ENCODE measurements at regions not wholly inside any gene's neighbourhood (a gene's known extent, or its start where the extent isn't known, plus 50 kb on each side); places are given as distances from the start of the nearest gene placed in this dataset.

DNA sequence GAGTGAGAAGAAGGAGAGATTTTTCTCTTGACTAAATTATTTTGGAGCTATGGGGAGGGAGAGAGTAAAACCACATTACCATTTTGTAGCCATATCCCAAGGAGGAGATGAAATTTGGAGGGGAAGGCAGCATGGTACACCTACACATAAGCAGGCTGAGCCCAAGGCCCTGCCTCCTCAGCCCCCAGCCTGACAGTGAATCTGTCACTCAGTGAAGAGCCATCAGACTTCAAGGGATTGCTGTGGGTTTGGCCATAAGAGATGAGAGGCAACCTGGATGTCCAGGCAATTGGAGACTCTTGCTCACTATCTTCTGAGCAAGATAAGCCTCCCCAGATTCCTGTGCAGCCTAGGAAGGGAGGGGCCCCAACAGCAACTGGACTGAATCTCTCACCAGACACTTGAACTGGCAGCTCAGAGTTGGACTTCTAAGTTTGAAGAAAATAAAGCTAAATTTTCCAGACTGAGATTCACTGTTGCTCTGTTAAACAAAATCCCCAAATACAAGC is 216.6 kb downstream of the SEMA6A start:
- TF ChIP-seq, protein P1, sequence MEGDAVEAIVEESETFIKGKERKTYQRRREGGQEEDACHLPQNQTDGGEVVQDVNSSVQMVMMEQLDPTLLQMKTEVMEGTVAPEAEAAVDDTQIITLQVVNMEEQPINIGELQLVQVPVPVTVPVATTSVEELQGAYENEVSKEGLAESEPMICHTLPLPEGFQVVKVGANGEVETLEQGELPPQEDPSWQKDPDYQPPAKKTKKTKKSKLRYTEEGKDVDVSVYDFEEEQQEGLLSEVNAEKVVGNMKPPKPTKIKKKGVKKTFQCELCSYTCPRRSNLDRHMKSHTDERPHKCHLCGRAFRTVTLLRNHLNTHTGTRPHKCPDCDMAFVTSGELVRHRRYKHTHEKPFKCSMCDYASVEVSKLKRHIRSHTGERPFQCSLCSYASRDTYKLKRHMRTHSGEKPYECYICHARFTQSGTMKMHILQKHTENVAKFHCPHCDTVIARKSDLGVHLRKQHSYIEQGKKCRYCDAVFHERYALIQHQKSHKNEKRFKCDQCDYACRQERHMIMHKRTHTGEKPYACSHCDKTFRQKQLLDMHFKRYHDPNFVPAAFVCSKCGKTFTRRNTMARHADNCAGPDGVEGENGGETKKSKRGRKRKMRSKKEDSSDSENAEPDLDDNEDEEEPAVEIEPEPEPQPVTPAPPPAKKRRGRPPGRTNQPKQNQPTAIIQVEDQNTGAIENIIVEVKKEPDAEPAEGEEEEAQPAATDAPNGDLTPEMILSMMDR (IDR thresholded peaks at IDR 0.05): no peak
- no peak for TF ChIP-seq POLR2AphosphoS5 (IDR thresholded peaks at IDR 0.05; ENCODE audit: low read depth, low read length)

All from Panc1 (cell line).